H9 (cell line): ENCODE measurements at regions not wholly inside any gene's neighbourhood (a gene's known extent, or its start where the extent isn't known, plus 50 kb on each side); places are given as distances from the start of the nearest gene placed in this dataset.

Experiments
- DNase-seq: peaks from one replicate; pipeline ENCODE4 v3.0.0-alpha.2; 2017
- H2AFZ ChIP-seq: one replicate; pipeline ENCODE4 v1.6.1; 2013; ENCODE audit warnings: mild to moderate bottlenecking, low read length, control low read depth, moderate library complexity
- H2AK5ac ChIP-seq: 2 replicates; pipeline ENCODE4 v1.6.1; 2013; ENCODE audit warnings: low read length, control low read depth, mixed read lengths; ENCODE audit not compliant: insufficient read length
- H2BK120ac ChIP-seq: one replicate; pipeline ENCODE4 v1.6.1; 2013; ENCODE audit warnings: low read depth, mild to moderate bottlenecking, low read length, control low read depth, inconsistent platforms; ENCODE audit not compliant: poor library complexity, severe bottlenecking
- H2BK12ac ChIP-seq: 2 replicates; pipeline ENCODE4 v1.6.1; 2013; ENCODE audit warnings: low read length, control low read depth, mixed read lengths, low read depth; ENCODE audit not compliant: insufficient read length
- H2BK15ac ChIP-seq: 2 replicates; pipeline ENCODE4 v1.6.1; 2013; ENCODE audit warnings: low read depth, low read length, control low read depth
- H2BK20ac ChIP-seq: one replicate; pipeline ENCODE4 v1.6.1; 2013; ENCODE audit warnings: low read depth, mild to moderate bottlenecking, low read length, control low read depth, inconsistent platforms; ENCODE audit not compliant: poor library complexity, severe bottlenecking
- H2BK5ac ChIP-seq: 2 replicates; pipeline ENCODE4 v1.6.1; 2013; ENCODE audit warnings: low read length, control low read depth, mixed read lengths; ENCODE audit not compliant: insufficient read length
- H3K14ac ChIP-seq: 2 replicates; pipeline ENCODE4 v1.6.1; 2013; ENCODE audit warnings: low read length, control low read depth; ENCODE audit not compliant: insufficient read depth
- H3K18ac ChIP-seq: 2 replicates; pipeline ENCODE4 v1.6.1; 2013; ENCODE audit warnings: low read depth, mild to moderate bottlenecking, mixed read lengths, low read length, control low read depth; ENCODE audit not compliant: insufficient read length
- H3K23ac ChIP-seq: 2 replicates; pipeline ENCODE4 v1.6.1; 2013; ENCODE audit warnings: low read length, control low read depth, mixed read lengths, low read depth; ENCODE audit not compliant: insufficient read length
- H3K23me2 ChIP-seq: 2 replicates; pipeline ENCODE4 v1.6.1; 2013; ENCODE audit warnings: low read depth, mild to moderate bottlenecking, mixed read lengths, low read length, control low read depth; ENCODE audit not compliant: insufficient read length, poor library complexity, severe bottlenecking
- H3K27ac ChIP-seq: 2 replicates; pipeline ENCODE4 v1.5.1; 2013; ENCODE audit warnings: low read length, control low read depth, mixed read lengths, low read depth; ENCODE audit not compliant: insufficient read length
- H3K27me3 ChIP-seq: 2 replicates; pipeline ENCODE4 v1.6.1; 2013; ENCODE audit warnings: low read length, control low read depth, inconsistent platforms; ENCODE audit not compliant: insufficient read depth
- H3K4ac ChIP-seq: 2 replicates; pipeline ENCODE4 v1.6.1; 2013; ENCODE audit warnings: low read depth, mild to moderate bottlenecking, control low read depth, inconsistent platforms, low read length, moderate library complexity
- H3K4me1 ChIP-seq: 2 replicates; pipeline ENCODE4 v1.6.1; 2013; ENCODE audit warnings: low read length, control low read depth, inconsistent platforms; ENCODE audit not compliant: insufficient read depth
- H3K4me2 ChIP-seq: 2 replicates; pipeline ENCODE4 v1.6.1; 2013; ENCODE audit warnings: low read length, control low read depth, mixed read lengths; ENCODE audit not compliant: insufficient read length, insufficient read depth
- H3K56ac ChIP-seq: 2 replicates; pipeline ENCODE4 v1.6.1; 2013; ENCODE audit warnings: low read depth, mild to moderate bottlenecking, mixed read lengths, low read length, control low read depth; ENCODE audit not compliant: insufficient read length
- H3K79me1 ChIP-seq: 2 replicates; pipeline ENCODE4 v1.6.1; 2013; ENCODE audit warnings: low read depth, mild to moderate bottlenecking, moderate library complexity, low read length, control low read depth, inconsistent platforms; ENCODE audit not compliant: insufficient read depth, poor library complexity, severe bottlenecking
- H3K79me2 ChIP-seq: 2 replicates; pipeline ENCODE4 v1.6.1; 2013; ENCODE audit warnings: low read length, control low read depth, inconsistent platforms; ENCODE audit not compliant: insufficient read depth
- H3K9ac ChIP-seq: 2 replicates; pipeline ENCODE4 v1.6.1; 2013; ENCODE audit warnings: low read length, control low read depth, mixed read lengths; ENCODE audit not compliant: insufficient read length; ENCODE audit errors: extremely low read depth
- H3K9me3 ChIP-seq: one replicate; pipeline ENCODE4 v1.6.1; 2013; ENCODE audit warnings: low read depth, low read length, inconsistent platforms; ENCODE audit not compliant: control insufficient read depth
- H3T11ph ChIP-seq: one replicate; pipeline ENCODE4 v1.6.1; 2013; ENCODE audit warnings: mild to moderate bottlenecking, low read length, control low read depth, inconsistent platforms
- H4K20me1 ChIP-seq: one replicate; pipeline ENCODE4 v1.6.1; 2013; ENCODE audit not compliant: control insufficient read depth, insufficient read length, insufficient read depth
- H4K5ac ChIP-seq: 2 replicates; pipeline ENCODE4 v1.6.1; 2013; ENCODE audit warnings: low read depth, mild to moderate bottlenecking, mixed read lengths, low read length, control low read depth; ENCODE audit not compliant: insufficient read length
- H4K8ac ChIP-seq: replicated peaks from 2 replicates; pipeline ENCODE4 v1.6.1; 2013; ENCODE audit warnings: low read length, control low read depth, mixed read lengths, low read depth; ENCODE audit not compliant: insufficient read length
- H4K91ac ChIP-seq: 2 replicates; pipeline ENCODE4 v1.6.1; 2013; ENCODE audit warnings: low read depth, mild to moderate bottlenecking, moderate library complexity, mixed read lengths, low read length, control low read depth; ENCODE audit not compliant: insufficient read length
- H3K27ac Mint-ChIP-seq, 3 experiments: 2 replicates in 2 of 3; 3 replicates in 1 of 3; pipeline ENCODE4 v1.8.0; 2020 to 2021; ENCODE audit warnings: mixed read lengths in 3 of 3, mild to moderate bottlenecking in 1 of 3, moderate library complexity in 1 of 3
- H3K27me3 Mint-ChIP-seq: 2 replicates; pipeline ENCODE4 v1.8.0; 2021; ENCODE audit warnings: low read depth, mild to moderate bottlenecking, moderate library complexity, mixed read lengths
- H3K36me3 Mint-ChIP-seq, 3 experiments: 2 replicates in 2 of 3; 3 replicates in 1 of 3; pipeline ENCODE4 v1.8.0; 2020 to 2021; ENCODE audit warnings: low read depth in 3 of 3, mixed read lengths in 3 of 3; ENCODE audit not compliant: insufficient read depth in 1 of 3
- H3K4me1 Mint-ChIP-seq, 2 experiments: 2 replicates each; pipeline ENCODE4 v1.8.0; 2020; ENCODE audit warnings: mixed read lengths in 2 of 2
- H3K4me3 Mint-ChIP-seq, 2 experiments: 2 replicates in 1 of 2; 3 replicates in 1 of 2; pipeline ENCODE4 v1.8.0; 2020 to 2021; ENCODE audit warnings: mild to moderate bottlenecking in 2 of 2, mixed read lengths in 2 of 2, moderate library complexity in 1 of 2
- H3K9me3 Mint-ChIP-seq, 2 experiments: 2 replicates in 1 of 2; 3 replicates in 1 of 2; pipeline ENCODE4 v1.8.0; 2020; ENCODE audit warnings: mild to moderate bottlenecking in 2 of 2, mixed read lengths in 2 of 2, moderate library complexity in 1 of 2
- WGBS: extraction: QIAGEN DNeasy Blood & Tissue Kit; methylation state at CpG from one replicate; pipeline ENCODE4 v1.1.7; 2013; ENCODE audit warnings: missing lambda C conversion rate, low lambda C conversion rate, mixed read lengths; ENCODE audit not compliant: insufficient read length; ENCODE audit errors: extremely low coverage; 5-methylcytosine and 5-hydroxymethylcytosine counted together
- TF ChIP-seq, protein P1 (sequence below): fragments of 200-600 bp; sonication (generic); conservative IDR thresholded peaks from 3 replicates; pipeline ENCODE4 v1.8.0; 2021; ENCODE audit warnings: antibody characterized with exemption, mild to moderate bottlenecking

DNA sequence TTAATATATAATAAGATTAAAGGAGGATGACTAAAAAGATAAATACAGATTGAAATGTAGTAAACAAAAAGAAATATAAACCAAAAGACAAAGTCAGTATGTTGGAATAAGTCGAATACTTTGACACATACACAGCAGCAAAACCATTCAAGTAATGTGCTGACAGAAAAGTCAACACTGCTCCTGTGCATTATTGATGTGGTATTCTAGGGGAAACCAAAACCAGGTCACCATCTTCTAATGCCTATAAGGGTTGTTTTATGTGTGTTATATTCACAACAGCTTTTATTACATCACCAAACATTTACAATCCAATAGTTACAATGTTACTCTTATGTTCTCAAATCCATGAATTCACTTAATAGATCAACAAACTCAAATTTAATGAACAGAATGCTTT is 111.8 kb upstream of the DKK2 start:
- Histone ChIP-seq H3K9me3 (no peaks in the 10 kb centered on the region), H3K23me2 (no peaks in the 10 kb centered on the region), H3K9ac (no peak overlapping the region), H3K27ac (no peak overlapping the region), H4K8ac (no peak overlapping the region), H3K23ac (no peak overlapping the region), H2BK12ac (no peak overlapping the region), H3T11ph (no peak overlapping the region), H3K79me1 (no peaks in the 10 kb centered on the region), H2BK15ac (no peak overlapping the region), H3K79me2 (no peaks in the 10 kb centered on the region), H4K91ac (no peak overlapping the region), H4K5ac (no peak overlapping the region), H2AFZ (no peak overlapping the region), H3K56ac (no peak overlapping the region), H3K4me2 (no peak overlapping the region), H3K4me1 (no peaks in the 10 kb centered on the region), H3K18ac (no peak overlapping the region), H3K4ac (no peak overlapping the region), H2AK5ac (no peak overlapping the region), H2BK5ac (no peak overlapping the region), H2BK120ac (no peak overlapping the region), H3K14ac (no peak overlapping the region), H3K27me3 (no peaks in the 10 kb centered on the region), H2BK20ac (no peak overlapping the region), H4K20me1 (no peaks in the 10 kb centered on the region)
- H3K27me3 Mint-ChIP-seq, result no peaks in the 10 kb centered on the region
- DNase-seq, result no peak
- H3K27ac Mint-ChIP-seq, result no peak overlapping the region; a peak in 1 of 7 replicates
- no CpG with 5 or more reads among the region's 1 CpG for WGBS
- H3K4me3 Mint-ChIP-seq, result no peak overlapping the region
- H3K9me3 Mint-ChIP-seq, result no peaks in the 10 kb centered on the region
- H3K4me1 Mint-ChIP-seq, result peaks cover 16 to 21% of the 10 kb centered on the region in 2 experiments
- H3K36me3 Mint-ChIP-seq, result no peaks in the 10 kb centered on the region
- TF ChIP-seq, protein P1, sequence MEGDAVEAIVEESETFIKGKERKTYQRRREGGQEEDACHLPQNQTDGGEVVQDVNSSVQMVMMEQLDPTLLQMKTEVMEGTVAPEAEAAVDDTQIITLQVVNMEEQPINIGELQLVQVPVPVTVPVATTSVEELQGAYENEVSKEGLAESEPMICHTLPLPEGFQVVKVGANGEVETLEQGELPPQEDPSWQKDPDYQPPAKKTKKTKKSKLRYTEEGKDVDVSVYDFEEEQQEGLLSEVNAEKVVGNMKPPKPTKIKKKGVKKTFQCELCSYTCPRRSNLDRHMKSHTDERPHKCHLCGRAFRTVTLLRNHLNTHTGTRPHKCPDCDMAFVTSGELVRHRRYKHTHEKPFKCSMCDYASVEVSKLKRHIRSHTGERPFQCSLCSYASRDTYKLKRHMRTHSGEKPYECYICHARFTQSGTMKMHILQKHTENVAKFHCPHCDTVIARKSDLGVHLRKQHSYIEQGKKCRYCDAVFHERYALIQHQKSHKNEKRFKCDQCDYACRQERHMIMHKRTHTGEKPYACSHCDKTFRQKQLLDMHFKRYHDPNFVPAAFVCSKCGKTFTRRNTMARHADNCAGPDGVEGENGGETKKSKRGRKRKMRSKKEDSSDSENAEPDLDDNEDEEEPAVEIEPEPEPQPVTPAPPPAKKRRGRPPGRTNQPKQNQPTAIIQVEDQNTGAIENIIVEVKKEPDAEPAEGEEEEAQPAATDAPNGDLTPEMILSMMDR, result no peak
